AG04450 (cell line): ENCODE measurements at regions not wholly inside any gene's neighbourhood (a gene's known extent, or its start where the extent isn't known, plus 50 kb on each side); places are given as distances from the start of the nearest gene placed in this dataset.
"Not testable (repeated sequence)": the region's sequence is repeated elsewhere in the genome, so short reads cannot be mapped to it uniquely, and the experiment has no call there.

Experiments
- CTCF ChIA-PET: fragments of 300-600, 350-600 bp; formaldehyde crosslinking; extraction: SDS; loops from one replicate; lab custom pipeline; 2022; ENCODE audit warnings: antibody characterized with exemption, inconsistent platforms; lab: Charles Lee
- POLR2A ChIA-PET: fragments of 350-600 bp; formaldehyde crosslinking; extraction: SDS; loops from one replicate; lab custom pipeline; 2021; ENCODE audit warnings: antibody characterized with exemption, inconsistent platforms; lab: Yijun Ruan, JAX
- DNase-seq: peaks from one replicate; pipeline ENCODE4 v3.0.0-alpha.2; 2011; ENCODE audit warnings: low read depth, low spot score
- H3K27ac ChIP-seq: one replicate; pipeline ENCODE4 v1.5.1; 2012; ENCODE audit warnings: low read depth, low read length, control low read depth
- H3K27me3 ChIP-seq: one replicate; pipeline ENCODE4 v1.6.0; 2012; ENCODE audit warnings: low read length; ENCODE audit not compliant: control insufficient read depth, insufficient read depth
- H3K4me3 ChIP-seq: 2 replicates; pipeline ENCODE4 v1.5.1; 2011; ENCODE audit warnings: mild to moderate bottlenecking, low read depth, low read length, control low read depth
- H3K9me3 ChIP-seq: 2 replicates; pipeline ENCODE4 v1.5.1; 2012; ENCODE audit warnings: low read length; ENCODE audit not compliant: control insufficient read depth, insufficient read depth
- TF ChIP-seq, protein P1 (sequence below): IDR thresholded peaks from 2 replicates; pipeline ENCODE4 v1.5.1; 2011; ENCODE audit warnings: low read depth, low read length, control low read depth, inconsistent platforms

DNA sequence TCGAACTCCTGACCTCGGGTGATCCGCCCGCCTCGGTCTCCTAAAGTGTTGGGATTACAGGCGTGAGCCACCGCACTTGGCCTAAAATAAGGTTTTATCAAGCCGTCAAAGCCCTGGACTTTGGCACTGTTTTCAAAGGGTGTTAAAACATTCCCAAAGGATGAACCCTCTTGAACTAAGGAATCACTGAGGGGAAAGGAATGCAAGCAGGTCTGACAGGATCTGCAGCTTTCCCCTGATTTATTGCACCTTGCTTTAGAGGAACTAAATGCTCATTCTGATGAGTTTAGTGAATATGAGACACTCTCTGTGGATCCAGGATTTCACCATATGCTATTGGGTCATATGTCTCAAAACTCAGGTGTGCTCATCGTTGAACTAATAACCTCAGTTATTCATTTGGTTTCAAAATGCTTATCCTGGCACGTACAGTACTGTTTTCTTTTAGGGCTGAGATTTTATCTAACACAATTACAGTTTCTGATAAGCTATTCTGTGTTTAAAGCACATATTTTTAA is 63.0 kb upstream of the TSC22D2 start:
- Histone ChIP-seq H3K4me3 (no peak overlapping the region), H3K9me3 (no peaks in the 10 kb centered on the region), H3K27me3 (no peaks in the 10 kb centered on the region), H3K27ac (no peak overlapping the region)
- POLR2A ChIA-PET: no interaction called here
- DNase-seq: no peak
- CTCF ChIA-PET: no interaction called here
- TF ChIP-seq, protein P1, sequence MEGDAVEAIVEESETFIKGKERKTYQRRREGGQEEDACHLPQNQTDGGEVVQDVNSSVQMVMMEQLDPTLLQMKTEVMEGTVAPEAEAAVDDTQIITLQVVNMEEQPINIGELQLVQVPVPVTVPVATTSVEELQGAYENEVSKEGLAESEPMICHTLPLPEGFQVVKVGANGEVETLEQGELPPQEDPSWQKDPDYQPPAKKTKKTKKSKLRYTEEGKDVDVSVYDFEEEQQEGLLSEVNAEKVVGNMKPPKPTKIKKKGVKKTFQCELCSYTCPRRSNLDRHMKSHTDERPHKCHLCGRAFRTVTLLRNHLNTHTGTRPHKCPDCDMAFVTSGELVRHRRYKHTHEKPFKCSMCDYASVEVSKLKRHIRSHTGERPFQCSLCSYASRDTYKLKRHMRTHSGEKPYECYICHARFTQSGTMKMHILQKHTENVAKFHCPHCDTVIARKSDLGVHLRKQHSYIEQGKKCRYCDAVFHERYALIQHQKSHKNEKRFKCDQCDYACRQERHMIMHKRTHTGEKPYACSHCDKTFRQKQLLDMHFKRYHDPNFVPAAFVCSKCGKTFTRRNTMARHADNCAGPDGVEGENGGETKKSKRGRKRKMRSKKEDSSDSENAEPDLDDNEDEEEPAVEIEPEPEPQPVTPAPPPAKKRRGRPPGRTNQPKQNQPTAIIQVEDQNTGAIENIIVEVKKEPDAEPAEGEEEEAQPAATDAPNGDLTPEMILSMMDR: no peak

DNA sequence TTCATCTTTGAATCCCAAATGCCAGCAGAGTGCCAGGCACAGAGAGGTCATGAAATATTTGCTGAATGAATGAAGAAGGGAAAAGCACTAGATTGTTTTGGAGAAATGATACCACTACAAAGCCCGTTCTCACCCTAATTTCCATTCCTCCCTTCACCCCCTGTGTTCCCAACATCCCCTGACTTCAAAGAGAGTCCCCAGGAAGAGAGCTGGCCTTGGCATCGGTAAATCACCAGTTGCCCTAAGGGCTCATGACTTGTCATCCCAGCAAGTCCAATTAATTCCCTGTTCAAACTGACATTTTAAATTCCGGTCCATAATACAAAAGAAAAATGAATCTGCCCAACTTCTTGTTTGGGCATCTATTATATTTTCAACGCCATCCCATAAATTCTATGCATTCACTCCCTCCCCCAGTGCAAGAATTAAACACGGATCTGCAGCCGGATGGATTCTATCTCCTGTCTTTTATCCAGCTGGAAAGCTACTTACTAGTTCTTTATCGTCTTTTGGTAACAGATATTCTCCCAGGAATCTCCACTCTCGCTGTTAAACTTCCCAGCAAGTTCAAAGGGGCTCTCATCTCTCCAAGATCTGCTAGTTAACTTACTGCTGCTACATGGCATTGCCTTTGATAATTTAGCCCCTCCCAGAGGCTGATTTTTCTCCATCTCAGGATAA is 63.9 kb upstream of the TSC22D2 start:
- POLR2A ChIA-PET: no interaction called here
- TF ChIP-seq, protein P1: no peak
- CTCF ChIA-PET: no interaction called here
- DNase-seq: no peak
- H3K4me3 ChIP-seq: no peak overlapping the region
- H3K27ac ChIP-seq: no peak overlapping the region
- H3K9me3 ChIP-seq: no peaks in the 10 kb centered on the region
- H3K27me3 ChIP-seq: no peaks in the 10 kb centered on the region

DNA sequence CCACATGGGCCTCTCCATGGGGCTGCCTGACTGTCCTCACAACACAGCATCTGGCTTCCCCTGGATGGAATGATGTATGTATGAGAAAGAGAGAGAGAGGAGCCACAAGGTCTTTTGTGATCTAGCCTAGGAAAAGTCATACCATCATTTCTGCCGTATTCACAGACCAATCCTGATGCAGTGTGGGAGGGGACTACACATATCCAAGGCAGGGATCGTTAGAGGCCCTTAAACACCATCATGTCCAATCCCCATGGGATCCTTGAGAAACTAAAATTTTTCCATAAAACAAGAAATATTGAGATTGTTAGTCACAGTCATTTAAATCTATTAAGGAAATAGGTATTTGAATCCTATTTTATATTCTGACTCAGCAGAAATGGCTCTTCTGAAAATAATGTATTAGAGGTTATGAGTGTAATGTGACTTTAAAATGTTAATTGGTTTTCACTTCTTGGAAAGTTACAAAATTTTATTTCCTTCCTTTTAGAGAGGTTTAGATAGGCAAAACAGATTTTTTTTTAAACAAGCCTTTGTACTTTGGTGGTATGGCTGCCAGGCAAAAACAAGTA is 65.1 kb upstream of the TSC22D2 start:
- H3K27ac ChIP-seq: no peak overlapping the region
- no peak for DNase-seq
- POLR2A ChIA-PET: no interaction called here
- no peaks in the 10 kb centered on the region for H3K9me3 ChIP-seq
- no peaks in the 10 kb centered on the region for H3K27me3 ChIP-seq
- H3K4me3 ChIP-seq: no peak overlapping the region
- TF ChIP-seq, protein P1: no peak
- CTCF ChIA-PET: no interaction called here

DNA sequence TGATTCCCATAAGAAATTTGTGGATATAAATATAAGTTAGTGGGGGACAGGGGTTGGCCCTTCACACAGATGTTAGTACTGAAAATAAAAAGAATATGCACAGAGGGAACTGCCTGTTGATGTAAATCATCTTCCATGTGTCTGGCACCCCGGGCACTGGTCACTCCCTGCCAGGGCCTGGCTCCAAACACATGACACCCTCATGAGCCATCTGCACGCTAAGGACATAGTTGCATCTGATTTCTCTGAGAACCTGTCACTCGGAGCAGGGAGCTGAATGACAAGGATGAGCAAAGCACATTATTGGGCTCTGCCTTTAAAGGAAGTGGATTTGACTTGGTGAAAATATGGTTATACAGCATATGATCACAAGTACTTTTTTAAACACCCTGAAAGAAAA is 66.2 kb upstream of the TSC22D2 start:
- TF ChIP-seq, protein P1: no peak
- CTCF ChIA-PET: no interaction called here
- no peak for DNase-seq

DNA sequence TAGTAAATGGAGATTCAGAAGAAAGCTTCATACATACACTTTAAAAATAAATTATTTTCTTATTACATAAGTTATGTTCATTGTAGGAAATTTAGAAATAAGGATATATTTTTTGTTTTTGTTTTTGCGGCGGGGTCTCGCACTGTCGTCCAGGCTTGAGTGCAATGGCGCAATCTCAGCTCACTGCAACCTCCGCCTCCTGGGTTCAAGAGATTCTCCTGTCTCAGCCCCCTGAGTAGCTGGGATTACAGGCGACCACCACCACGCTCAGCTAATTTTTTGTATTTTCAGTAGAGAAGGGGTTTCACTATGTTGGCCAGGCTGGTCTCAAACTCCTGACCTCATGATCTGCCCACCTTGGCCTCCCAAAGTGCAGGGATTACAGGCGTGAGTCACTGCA is 71.7 kb upstream of the TSC22D2 start:
- H3K4me3 ChIP-seq, H3K27me3 ChIP-seq, H3K27ac ChIP-seq, H3K9me3 ChIP-seq, DNase-seq: not testable (repeated sequence)
- CTCF ChIA-PET: interaction anchor here (0.6 kb wide), 1 partner anchor 108 kb away, joined by 4 read pairs; no protein-coding TSS in a partner anchor
- POLR2A ChIA-PET: interaction anchor here (0.6 kb wide), 1 partner anchor 12 kb away, joined by 3 read pairs; no protein-coding TSS in a partner anchor

More for the DNA sequence above, 66.2 kb upstream of the TSC22D2 start:
- no peak overlapping the region for H3K4me3 ChIP-seq
- H3K9me3 ChIP-seq: no peaks in the 10 kb centered on the region
- no peaks in the 10 kb centered on the region for H3K27me3 ChIP-seq
- POLR2A ChIA-PET: no interaction called here
- no peak overlapping the region for H3K27ac ChIP-seq
